Heart left ventricle (tissue), 13 donors: ENCODE measurements at regions not wholly inside any gene's neighbourhood (a gene's known extent, or its start where the extent isn't known, plus 50 kb on each side); places are given as distances from the start of the nearest gene placed in this dataset.

Experiments
- POLR2A ChIP-seq, 2 donors: fragments of 450-650 bp; IDR thresholded peaks; one replicate each; pipeline ENCODE4 v1.6.1; 2017; ENCODE audit warnings: antibody characterized with exemption in 2 of 2, mild to moderate bottlenecking in 2 of 2, moderate library complexity in 2 of 2
- TF ChIP-seq, protein P1 (sequence below), 12 donors: fragments of 200-600 bp; sonication (generic) in 4 of 12; IDR thresholded peaks; one replicate each; pipeline versions ENCODE4 v1.5.0 to v1.8.0; 2018 to 2022; ENCODE audit warnings: antibody characterized with exemption in 12 of 12, mild to moderate bottlenecking in 5 of 12
- donor health status: ischemic (EF 13 %, LVEDD 7.1; RV severe dilation, severe dysfunction).
- donor health status: DM: no; HTN: yes; CAD: no.
- donor health status: DM: no; HTN: no; CAD: no.
- donor health status: ischemic (EF 25% LVEDD 6.9; RV normal size, moderate dysfunction).
- donor health status: ischemic (EF 25% LVEDD 5.7; RV mildly dilated, moderate dysfunction).
- donor health status: ischemic (EF 35%, LVEDD 5.7; RV mildly dilated, moderate dysfunction).
- donor health status: nonischemic (EF 11% LVEDD 7.7; RV severe dilation, severe dysfunction).
- donor health status: DM: yes; HTN: yes; CAD: no.
- donor health status: PGD.
- donor health status: ischemic (EF 29% LVEDD 5.4; RV normal size, mild dysfunction).
- donor health status: nonischemic (EF 23%, LVEDD 6.1; RV moderate dilation, normal function).

DNA sequence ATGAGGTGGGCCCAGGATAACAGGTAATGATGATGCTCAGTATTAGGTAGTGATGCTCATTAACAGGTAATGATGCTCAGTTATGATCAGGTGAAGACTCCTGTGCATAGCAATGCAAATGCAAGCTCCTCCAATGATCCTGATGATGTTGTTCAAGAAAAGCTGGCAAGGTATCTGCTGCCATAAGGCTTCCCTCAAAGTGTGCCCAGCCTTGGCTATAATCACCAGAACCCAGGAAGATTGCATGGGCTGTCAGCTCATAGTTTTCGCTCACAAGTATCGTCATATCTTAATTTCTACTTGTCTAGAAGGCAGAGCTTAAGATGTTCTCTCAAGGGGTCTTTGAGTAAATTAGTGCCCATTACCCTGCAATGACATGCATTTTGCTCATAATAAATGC lies 366.2 kb upstream of the CLNK start:
- TF ChIP-seq, protein P1, sequence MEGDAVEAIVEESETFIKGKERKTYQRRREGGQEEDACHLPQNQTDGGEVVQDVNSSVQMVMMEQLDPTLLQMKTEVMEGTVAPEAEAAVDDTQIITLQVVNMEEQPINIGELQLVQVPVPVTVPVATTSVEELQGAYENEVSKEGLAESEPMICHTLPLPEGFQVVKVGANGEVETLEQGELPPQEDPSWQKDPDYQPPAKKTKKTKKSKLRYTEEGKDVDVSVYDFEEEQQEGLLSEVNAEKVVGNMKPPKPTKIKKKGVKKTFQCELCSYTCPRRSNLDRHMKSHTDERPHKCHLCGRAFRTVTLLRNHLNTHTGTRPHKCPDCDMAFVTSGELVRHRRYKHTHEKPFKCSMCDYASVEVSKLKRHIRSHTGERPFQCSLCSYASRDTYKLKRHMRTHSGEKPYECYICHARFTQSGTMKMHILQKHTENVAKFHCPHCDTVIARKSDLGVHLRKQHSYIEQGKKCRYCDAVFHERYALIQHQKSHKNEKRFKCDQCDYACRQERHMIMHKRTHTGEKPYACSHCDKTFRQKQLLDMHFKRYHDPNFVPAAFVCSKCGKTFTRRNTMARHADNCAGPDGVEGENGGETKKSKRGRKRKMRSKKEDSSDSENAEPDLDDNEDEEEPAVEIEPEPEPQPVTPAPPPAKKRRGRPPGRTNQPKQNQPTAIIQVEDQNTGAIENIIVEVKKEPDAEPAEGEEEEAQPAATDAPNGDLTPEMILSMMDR (IDR thresholded peaks at IDR 0.05), result no peak
- no peak for TF ChIP-seq POLR2A (IDR thresholded peaks at IDR 0.05)
